HS-5 (cell line): ENCODE measurements at regions not wholly inside any gene's neighbourhood (a gene's known extent, or its start where the extent isn't known, plus 50 kb on each side); places are given as distances from the start of the nearest gene placed in this dataset.
A peak's percentile ranks its signal among the peaks of the same experiment; 100 is the strongest.

Experiments
- DNase-seq: peaks from one replicate; pipeline ENCODE4 v3.0.0-alpha.2; 2012; ENCODE audit warnings: low read depth

GRCh38 chr15:62749036-62749815 lies 293.3 kb upstream of the TPM1 start:
- DNase-seq, result no peak

GRCh38 chr15:62750471-62750870 lies 292.1 kb upstream of the TPM1 start:
- no peak for DNase-seq

GRCh38 chr15:62752657-62753517 lies 289.7 kb upstream of the TPM1 start:
- peak; percentile 43 for DNase-seq

GRCh38 chr15:62753518-62754221 lies 288.9 kb upstream of the TPM1 start:
- no peak for DNase-seq

GRCh38 chr15:62756326-62756994 lies 286.1 kb upstream of the TPM1 start:
- DNase-seq, result no peak

- no peak for DNase-seq
These were observed 285.6 kb upstream of the TPM1 start for GRCh38 chr15:62756995-62757360.

GRCh38 chr15:62757535-62757934 lies 285.0 kb upstream of the TPM1 start:
- DNase-seq, result no peak

GRCh38 chr15:62758126-62758951 lies 284.2 kb upstream of the TPM1 start:
- DNase-seq, result peak; percentile 85

GRCh38 chr15:62758952-62759349 lies 283.6 kb upstream of the TPM1 start:
- DNase-seq, result no peak

GRCh38 chr15:62760538-62760937 lies 282.0 kb upstream of the TPM1 start:
- DNase-seq, result no peak

GRCh38 chr15:62765916-62766315 lies 276.6 kb upstream of the TPM1 start:
- DNase-seq, result no peak

GRCh38 chr15:62766599-62766998 lies 275.9 kb upstream of the TPM1 start:
- no peak for DNase-seq

GRCh38 chr15:62769604-62770003 lies 272.9 kb upstream of the TPM1 start:
- DNase-seq, result peak; percentile 92

GRCh38 chr15:62770111-62770660 lies 272.4 kb upstream of the TPM1 start:
- no peak for DNase-seq

- DNase-seq, result peak; percentile 87
These were observed 271.8 kb upstream of the TPM1 start for GRCh38 chr15:62770752-62771151.

- DNase-seq, result no peak
These were observed 271.3 kb upstream of the TPM1 start for GRCh38 chr15:62771234-62771633.

GRCh38 chr15:62773369-62774165 lies 269.0 kb upstream of the TPM1 start:
- DNase-seq, result no peak

- no peak for DNase-seq
These were observed 266.6 kb upstream of the TPM1 start for GRCh38 chr15:62775932-62776331.

GRCh38 chr15:62777671-62778070 lies 264.9 kb upstream of the TPM1 start:
- DNase-seq, result no peak
